OCI-LY1 (cell line): ENCODE measurements at regions not wholly inside any gene's neighbourhood (a gene's known extent, or its start where the extent isn't known, plus 50 kb on each side); places are given as distances from the start of the nearest gene placed in this dataset.

Source experiments
- H2AFZ ChIP-seq: fragments of 200-600 bp; sonication (generic), shearing (Covaris generic); 2 replicates; pipeline ENCODE4 v1.6.0; 2014; ENCODE audit warnings: antibody characterized with exemption, mild to moderate bottlenecking, low read length
- H3F3A ChIP-seq: fragments of 200-600 bp; sonication (generic), shearing (Covaris generic); 2 replicates; pipeline ENCODE4 v1.6.0; 2014; ENCODE audit warnings: mild to moderate bottlenecking, antibody characterized with exemption, low read length, moderate library complexity; ENCODE audit not compliant: insufficient read depth
- H3K27ac ChIP-seq: fragments of 200-600 bp; sonication (generic); 2 replicates; pipeline ENCODE4 v1.5.1; 2014; ENCODE audit warnings: low read length, mixed run types, mild to moderate bottlenecking, low read depth; ENCODE audit not compliant: poor library complexity, severe bottlenecking
- H3K27me3 ChIP-seq: fragments of 200-600 bp; sonication (generic); 2 replicates; pipeline ENCODE4 v1.6.0; 2014; ENCODE audit warnings: antibody characterized with exemption, mild to moderate bottlenecking, low read length, moderate library complexity; ENCODE audit not compliant: insufficient read depth
- H3K36me3 ChIP-seq: fragments of 200-600 bp; sonication (generic); 2 replicates; pipeline ENCODE4 v1.6.1; 2014; ENCODE audit warnings: mild to moderate bottlenecking, antibody characterized with exemption, low read length, moderate library complexity, mixed read lengths; ENCODE audit not compliant: insufficient read depth
- H3K4me1 ChIP-seq: fragments of 200-600 bp; sonication (generic); 2 replicates; pipeline ENCODE4 v1.5.1; 2014; ENCODE audit warnings: mild to moderate bottlenecking, low read length, moderate library complexity; ENCODE audit not compliant: insufficient read depth, severe bottlenecking
- H3K4me2 ChIP-seq: fragments of 200-600 bp; sonication (generic), shearing (Covaris generic); 2 replicates; pipeline ENCODE4 v1.6.1; 2014; ENCODE audit warnings: low read length
- H3K4me3 ChIP-seq: fragments of 200-600 bp; sonication (generic); 2 replicates; pipeline ENCODE4 v1.5.1; 2014; ENCODE audit warnings: low read length, low read depth, mild to moderate bottlenecking, mixed read lengths; ENCODE audit not compliant: poor library complexity, severe bottlenecking
- H3K79me2 ChIP-seq: fragments of 200-600 bp; shearing (Covaris generic); 2 replicates; pipeline ENCODE4 v1.6.1; 2016; ENCODE audit warnings: mixed run types, low read length, mixed read lengths; ENCODE audit not compliant: insufficient read depth
- H3K9ac ChIP-seq: fragments of 200-600 bp; sonication (generic), shearing (Covaris generic); 2 replicates; pipeline ENCODE4 v1.6.1; 2014; ENCODE audit warnings: mild to moderate bottlenecking, low read length, mixed read lengths
- H3K9me2 ChIP-seq: fragments of 200-600 bp; sonication (generic), shearing (Covaris generic); 2 replicates; pipeline ENCODE4 v1.6.1; 2014; ENCODE audit warnings: low read depth, mild to moderate bottlenecking, low read length, mixed read lengths
- H3K9me3 ChIP-seq: fragments of 200-600 bp; shearing (Covaris generic); 2 replicates; pipeline ENCODE4 v1.6.1; 2014; ENCODE audit warnings: low read length, mixed read lengths
- H4K20me1 ChIP-seq: fragments of 200-600 bp; sonication (generic), shearing (Covaris generic); 2 replicates; pipeline ENCODE4 v1.6.0; 2016; ENCODE audit warnings: mild to moderate bottlenecking, low read length; ENCODE audit not compliant: insufficient read depth
- EZH2 ChIP-seq: fragments of 200-600 bp; sonication (generic), shearing (Covaris generic); IDR thresholded peaks from 2 replicates; pipeline ENCODE4 v1.8.0; 2017; ENCODE audit warnings: borderline replicate concordance, mixed run types, mild to moderate bottlenecking, antibody characterized with exemption, low read length, moderate library complexity, mixed read lengths
- TF ChIP-seq, protein P1 (sequence below): fragments of 200-600 bp; sonication (generic), shearing (Covaris generic); IDR thresholded peaks from 2 replicates; pipeline ENCODE4 v1.5.1; 2017; ENCODE audit warnings: mild to moderate bottlenecking, antibody characterized with exemption, low read length, moderate library complexity, mixed read lengths

DNA sequence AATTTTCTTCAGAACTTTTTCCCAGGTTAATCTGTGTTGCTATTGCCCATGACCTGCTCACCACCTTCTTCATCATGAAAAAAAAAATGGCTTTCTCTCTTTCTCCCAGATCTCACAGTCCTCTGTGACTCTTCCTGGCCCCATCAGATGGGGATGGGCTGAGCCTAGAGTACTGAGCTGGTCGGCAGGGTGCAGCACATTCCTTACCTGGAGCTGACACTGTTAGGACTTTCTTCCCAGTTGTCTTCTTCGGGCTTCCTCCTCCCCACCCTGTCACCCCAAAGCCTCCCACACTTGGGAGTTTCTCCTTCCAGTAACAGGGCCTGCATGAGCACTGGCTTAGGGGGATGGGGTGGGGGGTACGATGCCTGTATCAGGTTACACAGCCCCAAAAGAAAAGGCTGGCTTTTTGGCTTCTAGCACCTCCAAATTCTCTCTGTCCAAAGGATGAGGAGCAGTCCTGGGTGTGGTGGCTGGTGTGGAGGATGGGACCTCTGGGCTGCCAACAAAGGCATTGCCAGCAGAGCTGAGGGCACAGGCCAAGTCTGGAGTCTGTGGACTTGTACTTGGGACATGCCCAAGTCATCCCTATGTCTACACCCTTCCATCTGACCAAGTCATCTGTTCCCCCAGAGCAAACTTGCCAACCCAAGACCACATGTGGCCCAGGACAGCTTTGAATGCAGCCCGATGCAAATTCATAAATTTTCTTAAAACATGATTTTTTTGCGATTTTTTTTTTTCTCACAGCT lies 68.0 kb upstream of the HSPA9 start:
- H3K9me3 ChIP-seq: no peaks in the 10 kb centered on the region
- H3K9ac ChIP-seq: no peak overlapping the region
- H3K4me1 ChIP-seq: no peaks in the 10 kb centered on the region
- no peak overlapping the region for H3K4me2 ChIP-seq
- H3F3A ChIP-seq: no peaks in the 10 kb centered on the region
- no peaks in the 10 kb centered on the region for H4K20me1 ChIP-seq
- H2AFZ ChIP-seq: no peak overlapping the region
- TF ChIP-seq, protein P1, sequence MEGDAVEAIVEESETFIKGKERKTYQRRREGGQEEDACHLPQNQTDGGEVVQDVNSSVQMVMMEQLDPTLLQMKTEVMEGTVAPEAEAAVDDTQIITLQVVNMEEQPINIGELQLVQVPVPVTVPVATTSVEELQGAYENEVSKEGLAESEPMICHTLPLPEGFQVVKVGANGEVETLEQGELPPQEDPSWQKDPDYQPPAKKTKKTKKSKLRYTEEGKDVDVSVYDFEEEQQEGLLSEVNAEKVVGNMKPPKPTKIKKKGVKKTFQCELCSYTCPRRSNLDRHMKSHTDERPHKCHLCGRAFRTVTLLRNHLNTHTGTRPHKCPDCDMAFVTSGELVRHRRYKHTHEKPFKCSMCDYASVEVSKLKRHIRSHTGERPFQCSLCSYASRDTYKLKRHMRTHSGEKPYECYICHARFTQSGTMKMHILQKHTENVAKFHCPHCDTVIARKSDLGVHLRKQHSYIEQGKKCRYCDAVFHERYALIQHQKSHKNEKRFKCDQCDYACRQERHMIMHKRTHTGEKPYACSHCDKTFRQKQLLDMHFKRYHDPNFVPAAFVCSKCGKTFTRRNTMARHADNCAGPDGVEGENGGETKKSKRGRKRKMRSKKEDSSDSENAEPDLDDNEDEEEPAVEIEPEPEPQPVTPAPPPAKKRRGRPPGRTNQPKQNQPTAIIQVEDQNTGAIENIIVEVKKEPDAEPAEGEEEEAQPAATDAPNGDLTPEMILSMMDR: no peak
- TF ChIP-seq EZH2: no peak
- no peaks in the 10 kb centered on the region for H3K36me3 ChIP-seq
- no peaks in the 10 kb centered on the region for H3K79me2 ChIP-seq
- H3K27ac ChIP-seq: no peak overlapping the region
- no peak overlapping the region for H3K4me3 ChIP-seq
- H3K27me3 ChIP-seq: peaks cover 8% of the 10 kb centered on the region; the same call in 1 of the 2 replicates
- no peaks in the 10 kb centered on the region for H3K9me2 ChIP-seq

DNA sequence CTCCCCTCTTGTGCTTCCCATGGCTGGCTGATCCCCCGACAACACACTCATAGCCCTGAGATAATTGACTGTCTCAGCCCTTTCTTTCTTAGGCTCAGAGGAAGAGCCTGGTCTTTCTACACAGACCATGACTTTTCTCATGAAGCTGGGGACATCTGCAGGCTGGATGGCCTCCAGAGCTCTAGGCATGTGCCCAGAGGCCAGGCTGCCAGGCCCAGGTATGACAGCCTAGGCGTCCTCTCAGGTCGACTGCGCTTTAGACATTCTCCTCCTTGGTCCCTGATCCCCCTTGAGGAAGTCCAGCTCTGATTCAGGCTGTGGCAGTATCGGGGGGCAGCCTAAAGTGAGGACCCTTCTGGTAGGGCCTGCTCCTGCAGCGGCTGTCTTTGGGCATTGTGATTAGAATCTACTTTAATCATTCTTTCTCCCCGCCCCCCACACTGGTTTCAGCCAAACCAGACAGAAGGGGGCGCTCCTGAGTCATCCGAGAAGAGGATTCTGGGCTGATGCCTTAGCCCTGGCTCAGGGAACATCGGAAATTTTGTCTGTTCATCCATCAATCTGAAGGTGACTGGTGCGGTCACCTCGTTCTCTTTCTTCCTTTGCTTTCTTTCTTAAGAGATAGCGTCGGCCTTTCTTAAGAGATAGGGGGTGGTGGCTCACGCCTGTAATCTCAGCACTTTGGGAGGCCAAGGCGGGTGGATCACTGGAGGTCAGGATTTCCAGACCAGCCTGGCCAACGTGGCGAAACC lies 66.5 kb upstream of the HSPA9 start:
- Histone ChIP-seq H3K9me3 (no peaks in the 10 kb centered on the region), H3K4me3 (no peak overlapping the region), H2AFZ (no peak overlapping the region), H3K27ac (no peak overlapping the region), H3K9me2 (no peaks in the 10 kb centered on the region), H3K27me3 (peaks cover 8% of the 10 kb centered on the region; the same call in 1 of the 2 replicates), H3K4me1 (no peaks in the 10 kb centered on the region), H3K36me3 (no peaks in the 10 kb centered on the region), H4K20me1 (no peaks in the 10 kb centered on the region), H3F3A (no peaks in the 10 kb centered on the region), H3K9ac (no peak overlapping the region), H3K4me2 (no peak overlapping the region), H3K79me2 (no peaks in the 10 kb centered on the region)
- no peak for TF ChIP-seq EZH2
- TF ChIP-seq, protein P1: peak; percentile 84

DNA sequence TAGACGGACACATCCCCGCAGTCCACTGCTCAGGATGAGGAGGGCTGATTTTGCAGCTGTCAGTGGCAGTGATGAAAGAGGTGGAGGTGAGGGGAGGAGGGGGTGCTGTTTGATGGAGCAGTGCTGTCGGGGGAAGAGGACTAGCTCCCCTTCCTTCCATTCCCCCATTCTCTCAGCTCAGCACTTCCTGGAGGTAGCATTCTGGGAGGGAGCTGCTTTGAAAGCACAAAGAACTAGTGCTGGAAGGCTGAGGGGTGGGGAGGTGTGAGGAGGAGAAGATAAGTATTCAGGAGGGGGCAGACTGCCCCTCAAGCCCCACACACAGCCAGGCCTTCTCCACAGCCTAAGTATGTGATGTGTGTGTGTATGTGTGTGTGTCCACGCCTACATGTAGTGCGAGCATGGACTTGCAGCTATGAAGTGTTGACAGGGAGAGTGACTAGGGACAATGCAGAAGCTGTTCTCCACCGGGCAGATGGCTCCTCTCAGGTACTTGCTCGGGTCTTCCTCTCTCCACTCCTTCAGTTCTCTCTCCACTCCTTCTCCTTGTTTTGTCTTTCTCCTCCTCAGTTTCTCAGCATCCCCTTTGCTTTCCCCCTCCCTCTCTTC lies 65.5 kb upstream of the HSPA9 start:
- Histone ChIP-seq H3K4me1 (no peaks in the 10 kb centered on the region), H3K9ac (no peak overlapping the region), H3K27ac (no peak overlapping the region), H3K36me3 (no peaks in the 10 kb centered on the region), H3K4me3 (no peak overlapping the region), H4K20me1 (no peaks in the 10 kb centered on the region), H3K79me2 (no peaks in the 10 kb centered on the region), H3K9me3 (no peaks in the 10 kb centered on the region), H3F3A (no peaks in the 10 kb centered on the region), H3K4me2 (no peak overlapping the region), H3K27me3 (0 out of 2 replicates have a peak, but pooled peaks cover 8% of the 10 kb centered on the region), H2AFZ (no peak overlapping the region), H3K9me2 (no peaks in the 10 kb centered on the region)
- TF ChIP-seq, protein P1: no peak
- no peak for TF ChIP-seq EZH2
